WTC11 (cell line): ENCODE measurements at regions not wholly inside any gene's neighbourhood (a gene's known extent, or its start where the extent isn't known, plus 50 kb on each side); places are given as distances from the start of the nearest gene placed in this dataset.

ENCODE experiments used
- ATAC-seq: fragments of 200-7000 bp; cut with Tn5 transposase; 2 replicates; pipeline ENCODE4 v1.10.0; 2021; ENCODE audit warnings: mild to moderate bottlenecking, moderate library complexity
- CTCF ChIA-PET: fragments of 300-600 bp; sonication (Branson Sonifier 250); formaldehyde crosslinking; loops from one replicate; lab custom pipeline; 2021; ENCODE audit warnings: antibody characterized with exemption; lab: Charles Lee
- POLR2A ChIA-PET: fragments of 350-600 bp; sonication (Branson Sonifier 250); formaldehyde crosslinking; loops from one replicate; lab custom pipeline; 2021; ENCODE audit warnings: antibody characterized with exemption; lab: Charles Lee
- DNase-seq: peaks from one replicate; pipeline ENCODE4 v3.0.0; 2021; ENCODE audit warnings: low spot score
- H3K27ac Mint-ChIP-seq: 2 replicates; pipeline ENCODE4 v1.8.0; 2021; ENCODE audit warnings: mixed read lengths
- H3K27me3 Mint-ChIP-seq: 2 replicates; pipeline ENCODE4 v1.8.0; 2021; ENCODE audit warnings: low read depth, mild to moderate bottlenecking, moderate library complexity, mixed read lengths
- H3K36me3 Mint-ChIP-seq: 2 replicates; pipeline ENCODE4 v1.8.0; 2021; ENCODE audit warnings: mixed read lengths
- H3K4me1 Mint-ChIP-seq: 2 replicates; pipeline ENCODE4 v1.8.0; 2022; ENCODE audit warnings: mixed read lengths
- H3K4me3 Mint-ChIP-seq: 2 replicates; pipeline ENCODE4 v1.8.0; 2021; ENCODE audit warnings: mild to moderate bottlenecking, moderate library complexity, mixed read lengths
- H3K9me3 Mint-ChIP-seq: 2 replicates; pipeline ENCODE4 v1.8.0; 2021; ENCODE audit warnings: mixed read lengths
- ATF2 ChIP-seq: sonication (generic); formaldehyde crosslinking; IDR thresholded peaks from 2 replicates; pipeline ENCODE4 v1.8.1; 2022; ENCODE audit warnings: low read depth, missing genetic modification reagents, borderline replicate concordance
- ATF3 ChIP-seq: sonication (generic); formaldehyde crosslinking; conservative IDR thresholded peaks from 2 replicates; pipeline ENCODE4 v1.8.1; 2022; ENCODE audit warnings: mild to moderate bottlenecking, missing genetic modification reagents
- CREB1 ChIP-seq: sonication (generic); formaldehyde crosslinking; IDR thresholded peaks from 2 replicates; pipeline ENCODE4 v1.8.0; 2023; ENCODE audit warnings: mild to moderate bottlenecking, missing genetic modification reagents
- E2F4 ChIP-seq: sonication (generic); formaldehyde crosslinking; IDR thresholded peaks from 2 replicates; pipeline ENCODE4 v1.8.1; 2022; ENCODE audit warnings: low read depth, mild to moderate bottlenecking, moderate library complexity, missing genetic modification reagents, borderline replicate concordance
- ERG ChIP-seq: fragments of 250-450 bp; sonication (Bioruptor Pico); IDR thresholded peaks from 2 replicates; pipeline ENCODE4 v1.8.0; 2021; ENCODE audit warnings: mild to moderate bottlenecking
- ETV6 ChIP-seq: sonication (generic); formaldehyde crosslinking; IDR thresholded peaks from 2 replicates; pipeline ENCODE4 v1.8.1; 2022; ENCODE audit warnings: mild to moderate bottlenecking, missing genetic modification reagents
- FOXP4 ChIP-seq: sonication (generic); formaldehyde crosslinking; IDR thresholded peaks from 2 replicates; pipeline ENCODE4 v1.8.0; 2022; ENCODE audit warnings: mild to moderate bottlenecking, missing genetic modification reagents
- HMGXB4 ChIP-seq: sonication (generic); formaldehyde crosslinking; IDR thresholded peaks from 2 replicates; pipeline ENCODE4 v1.8.1; 2023; ENCODE audit warnings: mild to moderate bottlenecking, moderate library complexity, missing genetic modification reagents
- MYBL2 ChIP-seq: sonication (generic); formaldehyde crosslinking; IDR thresholded peaks from 2 replicates; pipeline ENCODE4 v1.8.1; 2023; ENCODE audit warnings: mild to moderate bottlenecking, moderate library complexity, missing genetic modification reagents
- PREB ChIP-seq: sonication (generic); formaldehyde crosslinking; IDR thresholded peaks from 2 replicates; pipeline ENCODE4 v1.8.1; 2022; ENCODE audit warnings: mild to moderate bottlenecking, missing genetic modification reagents, moderate library complexity, borderline replicate concordance
- SMAD4 ChIP-seq: sonication (generic); formaldehyde crosslinking; IDR thresholded peaks from 2 replicates; pipeline ENCODE4 v1.8.0; 2022; ENCODE audit warnings: mild to moderate bottlenecking, missing genetic modification reagents
- ZNF121 ChIP-seq: sonication (generic); formaldehyde crosslinking; IDR thresholded peaks from 2 replicates; pipeline ENCODE4 v1.8.0; 2023; ENCODE audit warnings: missing genetic modification reagents
- ZNF138 ChIP-seq: sonication (generic); formaldehyde crosslinking; conservative IDR thresholded peaks from 2 replicates; pipeline ENCODE4 v1.8.1; 2022; ENCODE audit warnings: mild to moderate bottlenecking, moderate library complexity, missing genetic modification reagents
- ZNF219 ChIP-seq: sonication (generic); formaldehyde crosslinking; IDR thresholded peaks from 2 replicates; pipeline ENCODE4 v1.8.0; 2023; ENCODE audit warnings: missing genetic modification reagents, mild to moderate bottlenecking, borderline replicate concordance
- ZNF232 ChIP-seq: sonication (generic); formaldehyde crosslinking; IDR thresholded peaks from 2 replicates; pipeline ENCODE4 v1.8.0; 2022; ENCODE audit warnings: mild to moderate bottlenecking, missing genetic modification reagents
- ZNF281 ChIP-seq: sonication (generic); formaldehyde crosslinking; IDR thresholded peaks from 2 replicates; pipeline ENCODE4 v1.8.0; 2023; ENCODE audit warnings: mild to moderate bottlenecking, missing genetic modification reagents
- ZNF671 ChIP-seq: fragments of 250-450 bp; sonication (Bioruptor Pico); IDR thresholded peaks from 2 replicates; pipeline ENCODE4 v1.8.0; 2021; ENCODE audit warnings: mild to moderate bottlenecking
- ZSCAN18 ChIP-seq: fragments of 250-450 bp; sonication (Bioruptor Pico); IDR thresholded peaks from 2 replicates; pipeline ENCODE4 v2.1.2; 2022; ENCODE audit warnings: mild to moderate bottlenecking, moderate library complexity

GRCh38 chr1:242761556-242761955 lies 237.1 kb upstream of the PLD5 start:
- TF ChIP-seq ZNF671 (CRISPR knock-in tag) (no peak), ATF2 (CRISPR knock-in tag) (no peak), SMAD4 (CRISPR knock-in tag) (no peak), ZSCAN18 (CRISPR knock-in tag) (no peak), ZNF281 (CRISPR knock-in tag) (no peak)
- Mint-ChIP-seq H3K27ac (no peak overlapping the region), H3K4me3 (no peak overlapping the region), H3K9me3 (peaks cover 19% of the 10 kb centered on the region), H3K27me3 (no peaks in the 10 kb centered on the region), H3K4me1 (no peaks in the 10 kb centered on the region), H3K36me3 (peaks cover 2% of the 10 kb centered on the region; the same call in 1 of the 2 replicates)
- no peak for DNase-seq
- no peak for ATAC-seq
- POLR2A ChIA-PET, result no interaction called here
- CTCF ChIA-PET, result no interaction called here

GRCh38 chr1:242754926-242755325 lies 230.4 kb upstream of the PLD5 start:
- no peaks in the 10 kb centered on the region for H3K27me3 Mint-ChIP-seq
- DNase-seq (no peak), ATAC-seq (no peak; the same call in 1 of the 2 replicates)
- ChIA-PET CTCF (interaction anchor here (0.9 kb wide), 1 partner anchor 103 kb away, joined by 3 read pairs; no protein-coding TSS in a partner anchor), POLR2A (no interaction called here)
- H3K36me3 Mint-ChIP-seq, result no peaks in the 10 kb centered on the region
- no peak overlapping the region for H3K4me3 Mint-ChIP-seq
- no peaks in the 10 kb centered on the region for H3K4me1 Mint-ChIP-seq
- peaks cover 5% of the 10 kb centered on the region for H3K9me3 Mint-ChIP-seq
- H3K27ac Mint-ChIP-seq, result no peak overlapping the region
- TF ChIP-seq ZNF121 (CRISPR knock-in tag) (no peak), HMGXB4 (CRISPR knock-in tag) (no peak), ETV6 (CRISPR knock-in tag) (no peak), ZNF219 (CRISPR knock-in tag) (no peak), MYBL2 (no peak), ZNF671 (CRISPR knock-in tag) (no peak), PREB (CRISPR knock-in tag) (no peak), ZNF232 (CRISPR knock-in tag) (no peak), CREB1 (CRISPR knock-in tag) (no peak), FOXP4 (CRISPR knock-in tag) (no peak), ZSCAN18 (CRISPR knock-in tag) (no peak), ZNF138 (no peak), E2F4 (CRISPR knock-in tag) (no peak), ATF3 (no peak), ERG (no peak)
